ACHN (cell line): ENCODE measurements at regions not wholly inside any gene's neighbourhood (a gene's known extent, or its start where the extent isn't known, plus 50 kb on each side); places are given as distances from the start of the nearest gene placed in this dataset.

Source experiments
- DNase-seq: peaks from one replicate; pipeline ENCODE4 v3.0.0-alpha.2; 2015
- in situ Hi-C: cut with HindIII; loops from 2 replicates; pipeline ENCODE4 v1.10.0; 2017; ENCODE audit warnings: low sequenced_read_pairs, low pct_ligation_motif_present, low pct_unique_long_range_greater_than_20kb

DNA sequence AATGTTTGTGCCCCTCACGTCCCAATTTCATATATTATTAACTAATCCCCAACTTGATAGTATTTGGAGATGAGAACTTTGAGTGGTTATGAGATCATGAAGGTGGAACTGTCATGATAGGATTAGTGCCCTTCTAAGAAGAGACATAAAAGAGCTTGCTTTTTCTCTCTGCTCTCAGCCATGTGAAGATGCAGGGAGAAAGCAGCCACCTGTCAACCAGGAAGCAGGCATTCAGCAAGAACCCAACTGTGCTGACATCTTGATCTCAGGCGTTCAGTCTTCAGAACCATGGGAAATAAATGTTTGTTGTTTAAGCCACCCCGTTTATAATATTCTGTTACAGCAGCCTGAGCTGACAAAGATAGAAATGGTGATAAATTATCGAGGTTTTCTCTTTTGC is 278.7 kb upstream of the KCNMB2 start:
- in situ Hi-C loops = no loop called here
- DNase-seq = no peak

DNA sequence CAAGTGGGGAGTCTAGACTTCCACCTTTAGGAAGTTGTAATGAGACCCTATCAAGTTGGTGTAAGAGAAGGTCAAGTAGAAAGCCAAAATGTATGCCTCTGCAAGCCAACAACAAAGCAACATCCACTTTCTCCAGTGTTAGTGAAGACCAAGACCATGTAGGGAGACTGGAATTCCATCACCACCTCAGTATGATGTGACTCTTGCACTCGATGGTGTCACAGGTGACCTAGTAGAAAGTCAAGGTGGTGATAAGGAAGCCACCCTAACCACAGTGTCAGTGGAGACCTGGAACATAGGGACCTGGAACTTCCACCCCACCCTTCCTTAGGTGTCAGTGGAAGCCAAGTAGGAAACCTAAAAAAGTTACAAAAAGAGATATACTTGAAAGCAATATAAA is 278.1 kb upstream of the KCNMB2 start:
- in situ Hi-C loops = no loop called here
- DNase-seq = no peak

DNA sequence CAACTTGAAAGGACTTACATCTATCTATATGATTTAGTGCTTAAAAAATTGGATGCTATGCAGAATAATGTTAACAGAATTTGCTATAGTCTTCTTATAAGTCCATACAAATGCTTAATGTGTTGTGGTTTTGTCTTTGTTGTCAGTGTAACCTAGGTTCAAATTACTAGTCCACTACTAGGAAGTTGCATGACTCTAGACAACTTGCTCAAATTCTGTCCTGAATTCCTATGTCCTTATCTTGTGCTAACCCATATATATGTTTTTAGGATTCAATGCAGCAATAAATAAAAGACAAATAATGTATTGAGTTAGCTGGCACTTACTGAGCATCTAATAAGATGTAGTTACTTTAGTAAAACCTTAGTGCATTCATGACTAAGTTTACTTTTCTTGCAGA is 276.5 kb upstream of the KCNMB2 start:
- in situ Hi-C loops = no loop called here
- DNase-seq = no peak

DNA sequence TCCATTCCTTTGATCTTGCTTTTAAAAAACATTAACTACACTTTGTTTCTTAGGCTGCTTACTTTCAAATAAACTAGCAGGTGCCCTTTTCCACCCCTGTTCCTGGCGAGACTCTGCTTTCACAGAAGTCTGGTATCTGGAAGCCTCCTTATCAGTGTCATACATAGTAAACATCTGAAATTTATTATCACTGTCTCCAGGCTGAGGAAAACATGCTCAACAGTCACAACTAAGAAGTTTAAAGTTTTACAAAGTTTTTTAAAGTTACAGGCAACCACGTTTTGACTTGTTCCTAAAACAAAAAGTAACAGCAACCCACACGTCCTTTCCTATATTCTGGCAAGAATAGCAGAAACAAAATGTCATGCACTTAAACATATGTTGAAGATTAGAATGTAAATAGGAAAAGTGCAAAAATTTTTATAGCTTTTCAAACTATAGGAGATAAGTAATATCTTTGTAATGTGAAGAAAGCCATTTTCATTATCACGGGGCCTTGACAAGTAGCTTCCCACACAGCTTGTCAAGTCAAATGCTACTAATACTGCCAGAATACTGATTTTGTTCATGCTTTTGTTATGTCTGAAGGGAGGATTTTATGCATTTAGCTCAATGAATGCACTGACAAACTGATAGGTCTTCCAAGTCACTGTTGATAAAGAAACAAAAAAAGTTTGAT is 275.2 kb upstream of the KCNMB2 start:
- DNase-seq = no peak

DNA sequence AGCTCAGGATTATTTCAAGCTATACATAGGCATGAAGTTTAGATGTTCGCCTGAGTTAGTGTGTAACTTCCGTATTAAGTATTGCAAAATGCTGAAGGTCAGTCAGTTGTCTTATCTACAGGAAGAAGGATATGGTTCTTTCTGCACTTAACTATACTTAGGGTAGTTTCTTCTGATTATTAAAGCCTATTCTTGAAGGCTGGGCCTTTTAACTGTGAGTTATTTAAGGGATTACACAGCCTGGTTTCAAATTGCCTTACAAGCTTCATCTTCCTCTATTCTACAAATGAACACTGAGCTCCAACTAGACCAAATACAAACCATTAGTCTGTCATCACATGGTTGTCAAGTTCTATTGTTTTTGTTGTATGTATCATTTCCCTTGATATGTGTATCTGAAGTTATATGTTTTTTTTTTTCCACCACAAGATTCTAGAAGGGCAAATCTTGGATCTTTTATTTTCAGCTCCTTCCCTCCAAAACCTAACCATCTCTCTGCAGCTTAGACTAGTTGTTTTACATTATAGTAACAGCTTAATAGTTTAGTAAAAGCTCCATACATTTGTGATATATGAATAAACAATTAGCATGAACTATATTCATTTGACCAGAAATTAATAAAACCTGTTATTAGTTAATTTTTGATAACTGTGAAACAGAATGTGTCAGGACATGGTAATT is 272.9 kb upstream of the KCNMB2 start:
- in situ Hi-C loops = no loop called here
- DNase-seq = no peak

More for the DNA sequence above, 275.2 kb upstream of the KCNMB2 start:
- in situ Hi-C loops = no loop called here

DNA sequence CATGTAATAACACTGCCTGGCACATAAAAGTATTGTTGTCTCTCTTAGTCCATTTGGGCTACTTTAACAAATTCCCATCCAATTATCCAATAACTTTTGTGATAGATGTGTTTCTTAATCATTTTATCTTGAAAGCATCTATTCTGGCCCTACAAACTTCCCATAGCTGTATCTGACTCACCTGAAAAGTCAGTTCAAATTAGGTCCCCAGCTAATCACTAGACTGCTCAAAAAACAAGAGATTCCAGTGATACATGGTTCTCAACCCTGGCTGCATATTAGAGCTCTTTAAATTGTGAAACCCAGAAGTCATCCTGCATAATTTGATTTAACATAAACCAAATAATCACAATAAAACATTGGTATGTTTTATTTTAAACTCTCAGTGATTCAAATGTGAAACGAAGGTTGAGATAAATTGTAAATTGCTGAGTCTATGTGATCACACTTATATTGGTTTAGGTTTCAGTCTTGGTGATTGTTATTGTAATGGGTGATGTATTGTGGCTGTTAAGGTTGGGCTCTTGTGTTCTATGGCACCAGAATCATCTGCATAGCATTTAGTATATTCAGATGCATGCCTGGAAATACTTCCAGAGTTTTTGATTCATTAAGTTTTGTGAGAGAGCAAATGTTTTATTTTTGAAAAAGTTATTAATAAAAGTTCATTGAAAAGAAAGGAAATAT is 268.9 kb upstream of the KCNMB2 start:
- DNase-seq = no peak
- in situ Hi-C loops = no loop called here

DNA sequence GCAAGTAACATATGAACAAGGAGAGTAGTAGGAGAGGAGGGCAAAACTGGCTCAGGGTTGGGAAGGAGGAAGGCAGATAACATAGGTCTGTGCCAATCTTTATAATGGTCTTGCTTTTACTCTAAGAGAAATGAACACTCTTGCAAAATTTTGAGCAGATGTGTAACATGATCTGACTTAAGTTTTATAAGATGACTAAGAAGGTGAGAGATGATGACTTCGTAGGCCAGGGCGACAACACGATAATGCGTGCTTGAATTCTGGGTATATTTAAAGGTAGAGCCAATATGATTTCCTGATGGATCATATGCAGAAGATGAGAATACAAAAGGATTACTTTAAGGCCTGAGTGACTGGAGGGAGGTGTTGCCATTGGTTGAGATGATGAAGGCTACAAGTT is 265.4 kb upstream of the KCNMB2 start:
- no peak for DNase-seq
- in situ Hi-C loops = no loop called here

DNA sequence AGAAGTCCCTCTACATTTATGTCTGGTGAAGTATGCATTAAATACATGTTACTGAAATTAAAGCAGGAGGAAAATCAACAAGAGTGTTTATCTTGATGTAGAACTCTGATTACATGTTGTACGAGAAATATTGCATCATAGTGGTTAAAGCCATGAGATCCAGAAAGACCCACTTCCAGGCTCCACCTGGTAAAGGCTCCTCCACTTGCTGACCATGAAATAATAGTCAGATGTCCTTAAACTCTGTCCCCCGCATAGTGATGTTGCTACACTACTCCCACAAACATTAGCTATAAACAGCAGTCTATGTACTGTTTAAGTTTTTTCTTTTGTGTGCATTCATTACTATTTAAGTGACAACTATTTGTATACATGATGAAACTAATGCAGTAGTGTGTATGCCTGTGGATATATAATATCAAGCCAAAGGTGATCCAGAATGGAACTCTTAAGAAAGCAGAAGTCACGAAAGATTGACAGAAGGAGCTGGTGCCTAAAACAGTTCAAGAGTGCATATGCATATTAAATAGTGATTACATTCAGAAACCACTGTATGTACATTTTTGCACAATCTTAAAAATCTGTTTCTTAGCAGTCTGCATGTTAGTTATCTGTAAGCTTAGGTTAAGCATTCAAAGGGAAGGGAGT is 264.4 kb upstream of the KCNMB2 start:
- in situ Hi-C loops = no loop called here
- no peak for DNase-seq

DNA sequence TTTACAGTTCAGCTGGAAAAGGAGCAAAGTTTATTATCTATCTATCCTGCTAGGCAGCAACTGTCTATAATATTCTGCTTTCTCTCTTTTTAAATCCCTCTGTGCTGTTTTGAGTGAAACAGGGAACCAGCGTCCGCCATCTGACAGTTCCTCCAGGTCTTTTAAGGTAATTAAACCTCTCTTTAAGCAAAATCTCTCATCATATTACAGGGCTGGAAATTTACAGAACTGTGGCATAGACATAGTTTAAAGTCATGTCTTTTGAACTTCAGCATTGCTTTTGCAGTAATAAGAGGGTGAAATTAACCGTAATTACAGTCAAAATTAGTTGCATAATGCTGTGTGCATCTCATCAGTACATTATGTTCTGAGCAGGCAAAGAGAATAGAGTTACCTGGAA is 263.4 kb upstream of the KCNMB2 start:
- in situ Hi-C loops = no loop called here

DNA sequence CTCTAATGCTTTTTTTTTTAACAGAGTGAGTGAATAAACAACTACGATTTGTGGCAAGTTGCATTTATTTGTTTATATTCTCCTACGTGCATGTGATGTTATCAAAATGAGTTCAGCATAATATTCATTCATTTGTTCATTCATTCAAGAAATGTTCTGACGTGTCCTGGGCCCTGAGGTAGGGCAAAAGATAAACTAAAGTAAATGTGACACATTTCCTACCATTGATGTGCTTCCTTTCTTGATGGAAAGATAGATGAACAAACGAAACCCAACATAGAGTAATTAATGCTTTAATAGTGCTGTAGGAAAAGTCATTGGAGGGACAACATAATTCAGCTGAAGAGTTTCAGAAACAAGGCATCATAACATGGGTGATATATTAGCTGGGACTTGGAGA is 261.5 kb upstream of the KCNMB2 start:
- in situ Hi-C loops = no loop called here
- DNase-seq = no peak

More for the DNA sequence above, 263.4 kb upstream of the KCNMB2 start:
- no peak for DNase-seq

DNA sequence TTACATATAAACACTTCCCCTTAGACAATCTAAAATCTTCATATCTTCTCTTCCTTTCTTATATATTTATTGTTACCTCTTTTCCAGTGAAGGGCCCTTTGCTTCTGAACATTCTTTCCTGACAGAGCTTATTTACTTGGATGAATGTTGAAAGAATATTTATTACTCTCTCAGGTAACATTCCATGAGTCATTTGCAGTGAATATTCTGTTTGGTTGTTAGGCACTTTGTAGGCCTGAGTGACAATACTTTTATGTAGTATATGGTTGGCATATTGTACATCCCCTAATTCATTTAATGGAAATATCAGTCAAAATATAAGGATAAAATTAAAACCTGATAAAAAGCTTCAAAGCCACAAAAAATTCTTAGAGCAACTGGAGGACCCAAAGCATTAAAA is 260.9 kb upstream of the KCNMB2 start:
- DNase-seq = no peak
- in situ Hi-C loops = no loop called here

DNA sequence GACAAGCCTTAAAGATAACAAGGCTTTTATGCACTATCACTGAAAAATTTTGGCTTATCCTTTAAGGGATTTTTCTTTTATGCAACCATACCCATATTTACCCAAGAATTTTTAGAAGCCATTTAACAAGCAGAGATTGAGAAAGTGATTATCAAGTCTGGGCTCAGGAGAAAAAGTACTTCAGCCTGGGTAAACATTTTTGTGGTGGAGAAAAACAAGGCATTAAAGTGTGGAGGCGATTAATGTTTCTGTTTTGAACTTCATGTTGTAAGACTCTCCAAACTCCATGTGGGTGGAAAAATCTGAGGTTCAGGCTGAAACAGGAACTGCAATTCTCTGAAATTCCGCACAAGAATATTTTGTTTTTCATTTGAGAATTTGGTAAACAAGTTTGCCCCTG is 260.4 kb upstream of the KCNMB2 start:
- no peak for DNase-seq
- in situ Hi-C loops = no loop called here

DNA sequence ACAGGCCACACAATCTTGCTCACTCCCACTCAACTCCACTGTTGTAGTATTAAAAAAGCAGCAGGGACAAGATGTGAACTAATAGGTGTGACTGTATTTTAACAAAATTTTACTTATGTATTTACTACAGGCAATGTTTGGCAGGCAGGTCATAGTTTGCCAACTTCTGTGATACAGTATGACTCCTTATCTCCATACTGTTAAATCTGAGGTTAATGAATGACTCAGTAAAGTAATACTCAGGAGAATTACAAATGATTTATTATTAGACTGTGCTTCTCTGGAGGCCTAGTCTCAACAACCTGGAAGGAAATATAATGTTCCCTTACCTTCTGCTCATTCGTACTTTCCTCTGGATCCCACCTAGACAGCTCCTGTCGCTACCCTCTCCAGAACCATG is 258.6 kb upstream of the KCNMB2 start:
- in situ Hi-C loops = no loop called here

DNA sequence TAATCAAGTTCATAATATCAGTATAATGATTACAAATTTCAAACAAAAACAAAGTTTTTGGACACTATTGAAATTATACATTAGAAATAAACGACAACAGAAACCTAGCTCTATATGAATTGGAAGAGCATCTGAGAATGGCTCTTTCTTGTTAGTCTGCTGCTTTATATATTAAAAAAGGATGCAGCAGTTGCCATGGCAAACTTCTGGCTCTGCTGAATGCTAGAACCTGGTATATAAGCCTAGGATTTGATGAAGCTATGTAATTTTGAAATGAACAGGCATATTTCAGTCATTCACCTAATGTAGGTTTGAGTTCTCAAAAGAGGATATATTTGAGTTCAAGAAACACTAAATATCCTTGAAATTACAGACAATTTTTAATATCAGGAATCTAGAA is 252.7 kb upstream of the KCNMB2 start:
- no peak for DNase-seq
- in situ Hi-C loops = no loop called here

More for the DNA sequence above, 258.6 kb upstream of the KCNMB2 start:
- DNase-seq = no peak

DNA sequence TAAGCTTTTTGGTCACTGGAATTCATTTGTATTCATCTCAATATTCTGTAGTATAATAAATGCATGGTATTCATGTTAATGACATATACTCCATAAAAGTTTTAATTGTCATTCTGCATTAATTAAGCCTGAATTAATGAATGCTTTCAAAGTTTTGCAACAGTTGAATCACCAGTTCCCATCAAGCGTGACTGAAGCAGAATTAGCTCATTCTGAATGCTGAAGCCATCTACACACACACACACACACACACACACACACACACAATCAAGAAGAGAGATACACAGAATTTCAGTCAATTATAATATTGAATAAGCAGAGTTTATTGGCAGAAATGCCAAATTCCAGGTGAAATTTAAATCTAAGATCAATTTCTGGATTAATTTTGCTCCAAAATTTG is 252.1 kb upstream of the KCNMB2 start:
- DNase-seq = no peak
- in situ Hi-C loops = no loop called here

DNA sequence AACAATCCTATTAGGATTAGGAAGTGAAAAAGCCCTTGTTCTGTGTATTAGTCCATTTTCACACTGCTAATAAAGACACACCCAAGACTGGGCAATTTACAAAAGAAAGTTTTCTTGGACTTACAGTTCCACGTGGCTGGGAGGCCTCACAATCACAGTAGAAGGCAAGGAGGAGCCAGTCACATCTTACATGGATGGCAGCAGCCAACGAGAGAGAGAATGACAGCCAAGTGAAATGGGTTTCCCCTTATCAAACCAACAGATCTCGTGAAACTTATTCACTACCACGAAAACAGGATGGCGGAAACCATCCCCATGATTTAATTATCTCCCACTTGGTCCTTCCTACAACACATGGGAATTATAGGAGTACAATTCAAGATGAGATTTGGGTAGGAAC is 248.2 kb upstream of the KCNMB2 start:
- in situ Hi-C loops = no loop called here
- DNase-seq = no peak

DNA sequence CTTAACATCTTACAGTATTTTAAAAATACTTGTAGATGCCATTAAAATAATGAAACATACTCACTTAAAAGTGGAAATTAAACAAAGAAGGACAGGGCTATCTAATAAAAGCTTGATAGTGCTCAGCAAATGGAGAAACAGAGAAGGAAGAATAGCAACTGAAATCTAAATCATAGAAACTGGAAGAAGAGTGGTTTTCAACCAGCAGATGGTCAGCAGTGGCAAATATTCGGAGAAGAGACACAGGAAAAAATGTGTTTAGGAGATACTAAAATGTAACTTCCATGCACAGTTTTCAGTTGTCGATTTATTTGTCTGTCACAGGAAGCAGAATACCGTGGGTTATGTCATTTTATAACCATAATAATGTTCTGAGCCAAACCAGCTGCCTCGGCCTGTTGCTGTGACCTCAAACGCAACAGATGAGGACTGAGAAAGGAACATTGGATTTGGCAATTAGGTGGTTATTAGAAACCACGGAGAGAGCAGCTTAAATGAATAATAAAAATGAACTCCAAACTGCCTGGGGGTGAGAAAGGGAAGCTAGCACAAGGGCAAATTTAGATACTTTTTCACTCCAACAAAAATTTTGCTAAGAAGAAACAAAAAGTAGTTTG is 246.6 kb upstream of the KCNMB2 start:
- in situ Hi-C loops = no loop called here
- DNase-seq = no peak

DNA sequence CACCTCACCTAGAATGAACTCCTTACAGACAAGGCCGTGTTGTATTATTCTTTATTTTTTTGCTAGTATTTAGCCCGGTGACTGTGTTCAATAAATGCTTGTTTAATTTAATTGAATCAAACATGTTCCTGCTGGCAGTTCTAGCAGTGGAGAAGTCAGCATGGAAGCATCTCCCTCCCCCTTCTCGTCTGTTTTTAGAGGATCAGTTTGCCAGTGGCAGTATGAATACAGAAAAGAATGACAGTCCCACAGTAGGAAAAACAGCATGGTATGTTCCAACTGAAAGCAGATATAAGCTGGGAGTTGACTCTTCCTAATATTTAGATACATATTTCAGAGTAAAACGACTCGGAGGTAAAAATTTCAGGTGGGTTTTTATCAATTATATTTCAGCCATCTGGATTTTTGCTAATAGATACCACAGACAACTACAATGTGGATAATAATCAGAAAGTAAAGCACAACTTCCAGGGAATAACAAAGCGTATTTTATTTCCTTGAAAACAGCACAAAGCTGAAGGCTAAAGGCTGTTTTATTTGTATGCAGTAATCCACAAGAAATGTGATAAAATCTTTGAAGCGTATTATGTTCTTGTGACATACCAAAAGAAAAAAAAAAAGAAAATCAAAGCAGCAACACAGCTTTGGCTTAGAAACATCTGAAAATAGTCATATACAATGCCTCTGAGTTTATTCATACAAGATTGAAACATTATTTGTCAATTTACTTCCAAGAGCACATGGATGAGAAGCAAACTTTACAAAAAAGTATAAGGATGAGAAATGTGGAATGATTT is 244.5 kb upstream of the KCNMB2 start:
- DNase-seq = no peak
- in situ Hi-C loops = no loop called here
